ENCODE measurements at regions not wholly inside any gene's neighbourhood (a gene's known extent, or its start where the extent isn't known, plus 50 kb on each side); places are given as distances from the start of the nearest gene placed in this dataset.
"Not testable (repeated sequence)": the region's sequence is repeated elsewhere in the genome, so short reads cannot be mapped to it uniquely, and the experiment has no call there.

DNA sequence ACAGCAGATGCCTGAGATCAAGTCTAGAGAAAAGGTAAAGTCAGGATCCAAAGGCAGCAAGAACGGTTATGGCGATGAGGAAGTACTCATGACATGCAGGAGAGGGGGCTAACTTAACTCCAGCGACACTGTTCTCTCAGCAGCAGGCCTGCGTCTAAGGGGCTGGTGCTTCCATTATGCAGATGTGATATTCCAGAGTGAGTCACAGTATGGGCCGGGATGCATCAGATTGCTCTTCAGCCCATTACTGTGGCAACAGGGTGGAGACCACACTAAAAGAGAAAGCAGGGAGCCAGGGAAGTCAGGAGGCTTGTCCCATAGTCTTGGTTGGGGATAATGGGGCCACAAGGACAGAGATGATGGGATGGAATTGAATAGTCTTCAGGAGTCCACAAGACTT lies 151.8 kb upstream of the NTF3 start:
- Histone ChIP-seq H3K4me3 (replicated peaks; ENCODE audit: low read depth, low read length) (no peak overlapping the region), H3K27me3 (replicated peaks; ENCODE audit: control insufficient read depth, insufficient read depth, low read length) (no peaks in the 10 kb centered on the region; the same call in 1 of the 2 replicates), H3K36me3 (ENCODE audit: control insufficient read depth, insufficient read depth, low read length) (no peaks in the 10 kb centered on the region)
- DNase-seq (ENCODE audit: extremely low read depth, insufficient read length), result no peak
- TF ChIP-seq, protein P1, sequence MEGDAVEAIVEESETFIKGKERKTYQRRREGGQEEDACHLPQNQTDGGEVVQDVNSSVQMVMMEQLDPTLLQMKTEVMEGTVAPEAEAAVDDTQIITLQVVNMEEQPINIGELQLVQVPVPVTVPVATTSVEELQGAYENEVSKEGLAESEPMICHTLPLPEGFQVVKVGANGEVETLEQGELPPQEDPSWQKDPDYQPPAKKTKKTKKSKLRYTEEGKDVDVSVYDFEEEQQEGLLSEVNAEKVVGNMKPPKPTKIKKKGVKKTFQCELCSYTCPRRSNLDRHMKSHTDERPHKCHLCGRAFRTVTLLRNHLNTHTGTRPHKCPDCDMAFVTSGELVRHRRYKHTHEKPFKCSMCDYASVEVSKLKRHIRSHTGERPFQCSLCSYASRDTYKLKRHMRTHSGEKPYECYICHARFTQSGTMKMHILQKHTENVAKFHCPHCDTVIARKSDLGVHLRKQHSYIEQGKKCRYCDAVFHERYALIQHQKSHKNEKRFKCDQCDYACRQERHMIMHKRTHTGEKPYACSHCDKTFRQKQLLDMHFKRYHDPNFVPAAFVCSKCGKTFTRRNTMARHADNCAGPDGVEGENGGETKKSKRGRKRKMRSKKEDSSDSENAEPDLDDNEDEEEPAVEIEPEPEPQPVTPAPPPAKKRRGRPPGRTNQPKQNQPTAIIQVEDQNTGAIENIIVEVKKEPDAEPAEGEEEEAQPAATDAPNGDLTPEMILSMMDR (IDR thresholded peaks at IDR 0.05; ENCODE audit: insufficient read depth, low read length, poor library complexity, severe bottlenecking), result no peak

DNA sequence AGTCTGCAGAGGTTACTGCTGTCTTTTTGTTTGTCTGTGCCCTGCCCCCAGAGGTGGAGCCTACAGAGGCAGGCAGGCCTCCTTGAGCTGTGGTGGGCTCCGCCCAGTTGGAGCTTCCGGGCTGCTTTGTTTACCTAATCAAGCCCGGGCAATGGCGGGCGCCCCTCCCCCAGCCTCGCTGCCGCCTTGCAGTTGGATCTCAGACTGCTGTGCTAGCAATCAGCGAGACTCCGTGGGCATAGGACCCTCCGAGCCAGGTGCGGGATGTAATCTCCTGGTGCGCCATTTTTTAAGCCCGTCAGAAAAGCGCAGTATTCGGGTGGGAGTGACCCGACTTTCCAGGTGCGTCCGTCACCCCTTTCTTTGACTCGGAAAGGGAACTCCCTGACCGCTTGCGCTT lies 141.5 kb upstream of the NTF3 start:
- DNase-seq (ENCODE audit: extremely low read depth, insufficient read length); H3K36me3 ChIP-seq (ENCODE audit: control insufficient read depth, insufficient read depth, low read length); H3K4me3 ChIP-seq (replicated peaks; ENCODE audit: low read depth, low read length); H3K27me3 ChIP-seq (replicated peaks; ENCODE audit: control insufficient read depth, insufficient read depth, low read length): not testable (repeated sequence)

DNA sequence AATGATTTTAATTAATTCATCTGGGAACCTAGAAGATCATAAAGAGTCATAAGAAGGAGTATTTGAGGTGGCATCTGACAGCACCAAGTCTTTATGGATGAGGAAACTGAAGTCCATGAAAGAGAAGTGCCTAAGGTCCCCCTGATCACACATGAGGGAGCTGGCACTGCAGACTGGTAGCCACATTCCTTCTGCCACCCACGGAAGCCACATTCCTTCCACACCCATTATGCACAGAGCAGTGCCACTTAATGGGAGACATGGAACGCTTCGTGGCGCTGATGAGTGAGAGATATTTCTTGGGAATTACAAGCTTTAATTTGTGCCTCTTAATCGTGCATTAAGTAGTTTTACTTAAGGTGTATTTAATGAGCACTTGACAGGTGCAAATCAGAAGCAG lies 139.3 kb upstream of the NTF3 start:
- no peaks in the 10 kb centered on the region for H3K36me3 ChIP-seq (ENCODE audit: control insufficient read depth, insufficient read depth, low read length)
- no peaks in the 10 kb centered on the region for H3K27me3 ChIP-seq (replicated peaks; ENCODE audit: control insufficient read depth, insufficient read depth, low read length)
- TF ChIP-seq, protein P1 (IDR thresholded peaks at IDR 0.05; ENCODE audit: insufficient read depth, low read length, poor library complexity, severe bottlenecking), result no peak
- DNase-seq (ENCODE audit: extremely low read depth, insufficient read length), result no peak
- H3K4me3 ChIP-seq (replicated peaks; ENCODE audit: low read depth, low read length), result no peak overlapping the region

DNA sequence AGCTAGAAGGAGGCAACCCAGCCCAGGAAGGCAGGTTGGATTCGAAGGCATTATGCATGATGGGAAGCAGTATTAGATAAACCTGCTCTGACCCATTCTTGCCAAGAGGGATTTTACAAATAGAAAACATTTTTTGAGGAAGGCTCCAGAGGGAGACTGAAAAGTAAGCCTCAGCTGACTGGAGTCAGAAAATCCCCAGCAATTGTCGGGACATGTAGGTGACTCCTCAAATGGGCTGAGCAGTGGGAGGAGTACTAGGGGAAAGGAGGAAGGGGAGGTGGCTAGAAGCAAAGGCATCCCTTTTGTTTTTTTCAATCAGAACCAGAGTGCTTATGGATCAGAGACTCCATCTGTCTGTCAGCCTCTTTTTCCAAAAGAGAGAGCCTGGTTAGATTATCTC lies 138.1 kb upstream of the NTF3 start:
- TF ChIP-seq, protein P1 (IDR thresholded peaks at IDR 0.05; ENCODE audit: insufficient read depth, low read length, poor library complexity, severe bottlenecking), result no peak
- Histone ChIP-seq H3K27me3 (replicated peaks; ENCODE audit: control insufficient read depth, insufficient read depth, low read length) (no peaks in the 10 kb centered on the region), H3K4me3 (replicated peaks; ENCODE audit: low read depth, low read length) (no peak overlapping the region)

DNA sequence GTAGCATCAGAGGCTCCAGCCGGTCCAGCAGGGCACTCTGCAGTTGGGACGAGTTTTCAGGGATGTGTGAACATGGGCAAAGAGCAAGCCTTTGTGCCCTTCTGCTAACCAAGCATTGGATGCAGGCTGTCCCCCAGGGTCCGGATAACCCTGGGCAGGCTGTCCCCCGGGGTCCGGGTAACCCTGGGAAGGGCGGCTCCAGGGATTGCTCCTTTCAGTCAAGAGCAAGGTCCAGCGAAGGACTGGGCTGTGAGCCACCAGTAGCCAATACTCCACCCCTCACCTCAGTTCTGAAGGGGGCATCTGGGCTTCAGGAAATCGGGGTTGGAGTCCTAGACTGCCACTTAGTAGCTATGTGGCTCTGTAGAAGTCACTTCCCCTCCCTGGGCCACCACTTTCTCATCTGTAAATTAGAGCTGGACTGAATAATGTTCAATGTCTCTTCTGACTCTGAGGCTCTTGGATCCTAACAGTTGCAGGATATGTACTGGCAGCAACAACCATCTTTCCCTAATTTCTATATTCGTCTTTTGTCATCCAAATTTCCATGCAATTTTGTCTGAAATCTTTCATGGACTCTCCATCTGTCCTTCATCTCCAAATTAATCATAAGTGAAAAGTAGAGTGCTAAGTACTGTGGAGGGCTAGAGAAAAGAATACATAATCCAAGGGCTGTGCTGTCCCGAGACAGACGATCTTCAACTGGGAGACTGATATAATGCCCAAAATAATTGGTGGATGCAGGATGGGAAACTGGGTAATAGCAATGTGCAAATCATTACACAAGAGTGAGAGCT lies 137.4 kb upstream of the NTF3 start:
- no peaks in the 10 kb centered on the region for H3K36me3 ChIP-seq (ENCODE audit: control insufficient read depth, insufficient read depth, low read length)
- no peaks in the 10 kb centered on the region for H3K27me3 ChIP-seq (replicated peaks; ENCODE audit: control insufficient read depth, insufficient read depth, low read length)
- DNase-seq (ENCODE audit: extremely low read depth, insufficient read length), result no peak
- TF ChIP-seq, protein P1 (IDR thresholded peaks at IDR 0.05; ENCODE audit: insufficient read depth, low read length, poor library complexity, severe bottlenecking), result no peak
- no peak overlapping the region for H3K4me3 ChIP-seq (replicated peaks; ENCODE audit: low read depth, low read length)

More for the DNA sequence above, 138.1 kb upstream of the NTF3 start:
- H3K36me3 ChIP-seq (ENCODE audit: control insufficient read depth, insufficient read depth, low read length), result no peaks in the 10 kb centered on the region
- no peak for DNase-seq (ENCODE audit: extremely low read depth, insufficient read length)

DNA sequence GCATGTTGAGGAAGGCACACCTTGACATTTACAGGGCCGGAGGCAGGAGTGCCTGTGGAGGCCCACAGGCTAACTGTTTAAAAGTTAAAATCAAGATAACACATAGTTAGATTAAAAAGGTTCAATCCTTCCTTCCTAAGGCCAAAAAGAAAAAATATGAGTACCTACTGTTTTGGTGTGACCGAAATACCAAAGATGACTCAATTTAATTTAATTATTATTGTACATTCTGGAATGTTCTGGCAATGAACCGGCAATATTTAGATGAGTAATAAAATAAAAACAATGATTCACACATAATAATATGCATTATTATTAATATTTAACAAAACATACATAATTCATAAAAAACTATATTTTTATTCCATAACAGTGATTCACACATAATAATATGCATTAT lies 136.8 kb upstream of the NTF3 start:
- Histone ChIP-seq H3K4me3 (replicated peaks; ENCODE audit: low read depth, low read length) (no peak overlapping the region), H3K27me3 (replicated peaks; ENCODE audit: control insufficient read depth, insufficient read depth, low read length) (no peaks in the 10 kb centered on the region), H3K36me3 (ENCODE audit: control insufficient read depth, insufficient read depth, low read length) (no peaks in the 10 kb centered on the region)
- TF ChIP-seq, protein P1 (IDR thresholded peaks at IDR 0.05; ENCODE audit: insufficient read depth, low read length, poor library complexity, severe bottlenecking), result no peak
- no peak for DNase-seq (ENCODE audit: extremely low read depth, insufficient read length)

Measured in GM06990 (cell line).